ENCODE measurements at regions not wholly inside any gene's neighbourhood (a gene's known extent, or its start where the extent isn't known, plus 50 kb on each side); places are given as distances from the start of the nearest gene placed in this dataset.

DNA sequence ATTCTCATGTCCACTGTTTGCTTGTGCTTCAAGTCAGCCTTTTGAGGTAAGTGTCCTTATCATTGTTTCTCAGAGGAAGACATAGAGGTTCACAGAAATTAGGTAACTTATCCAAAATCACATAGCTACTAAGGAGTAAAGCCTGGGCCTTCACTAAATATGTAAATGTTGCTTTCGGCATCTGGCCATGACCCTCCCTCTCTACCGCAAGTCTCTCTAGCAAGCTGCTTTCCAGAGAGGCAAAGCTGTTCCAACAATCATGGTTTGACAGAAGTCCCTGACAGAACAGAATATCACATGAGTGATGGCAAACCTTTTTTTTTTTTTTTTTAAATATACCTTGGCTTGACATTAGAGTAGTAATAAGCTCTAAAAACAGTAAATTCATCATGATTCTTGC lies 94.5 kb upstream of the F3 start:
- TF ChIP-seq, protein P1, sequence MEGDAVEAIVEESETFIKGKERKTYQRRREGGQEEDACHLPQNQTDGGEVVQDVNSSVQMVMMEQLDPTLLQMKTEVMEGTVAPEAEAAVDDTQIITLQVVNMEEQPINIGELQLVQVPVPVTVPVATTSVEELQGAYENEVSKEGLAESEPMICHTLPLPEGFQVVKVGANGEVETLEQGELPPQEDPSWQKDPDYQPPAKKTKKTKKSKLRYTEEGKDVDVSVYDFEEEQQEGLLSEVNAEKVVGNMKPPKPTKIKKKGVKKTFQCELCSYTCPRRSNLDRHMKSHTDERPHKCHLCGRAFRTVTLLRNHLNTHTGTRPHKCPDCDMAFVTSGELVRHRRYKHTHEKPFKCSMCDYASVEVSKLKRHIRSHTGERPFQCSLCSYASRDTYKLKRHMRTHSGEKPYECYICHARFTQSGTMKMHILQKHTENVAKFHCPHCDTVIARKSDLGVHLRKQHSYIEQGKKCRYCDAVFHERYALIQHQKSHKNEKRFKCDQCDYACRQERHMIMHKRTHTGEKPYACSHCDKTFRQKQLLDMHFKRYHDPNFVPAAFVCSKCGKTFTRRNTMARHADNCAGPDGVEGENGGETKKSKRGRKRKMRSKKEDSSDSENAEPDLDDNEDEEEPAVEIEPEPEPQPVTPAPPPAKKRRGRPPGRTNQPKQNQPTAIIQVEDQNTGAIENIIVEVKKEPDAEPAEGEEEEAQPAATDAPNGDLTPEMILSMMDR (IDR thresholded peaks at IDR 0.05) = no peak
- TF ChIP-seq POLR2A (IDR thresholded peaks at IDR 0.05) = no peak
